GM23248 (cell line): ENCODE measurements at regions not wholly inside any gene's neighbourhood (a gene's known extent, or its start where the extent isn't known, plus 50 kb on each side); places are given as distances from the start of the nearest gene placed in this dataset.

Experiments used
- EZH2 ChIP-seq: fragments of 200-600 bp; sonication (generic); IDR thresholded peaks from 2 replicates; pipeline ENCODE4 v1.6.1; 2018; ENCODE audit warnings: antibody characterized with exemption, mild to moderate bottlenecking; ENCODE audit not compliant: insufficient read depth, poor library complexity, severe bottlenecking
- EZH2phosphoT487 ChIP-seq: fragments of 200-600 bp; sonication (generic); IDR thresholded peaks from 2 replicates; pipeline ENCODE4 v1.6.1; 2018; ENCODE audit warnings: antibody characterized with exemption, moderate library complexity, mild to moderate bottlenecking, low read depth; ENCODE audit not compliant: insufficient read depth

DNA sequence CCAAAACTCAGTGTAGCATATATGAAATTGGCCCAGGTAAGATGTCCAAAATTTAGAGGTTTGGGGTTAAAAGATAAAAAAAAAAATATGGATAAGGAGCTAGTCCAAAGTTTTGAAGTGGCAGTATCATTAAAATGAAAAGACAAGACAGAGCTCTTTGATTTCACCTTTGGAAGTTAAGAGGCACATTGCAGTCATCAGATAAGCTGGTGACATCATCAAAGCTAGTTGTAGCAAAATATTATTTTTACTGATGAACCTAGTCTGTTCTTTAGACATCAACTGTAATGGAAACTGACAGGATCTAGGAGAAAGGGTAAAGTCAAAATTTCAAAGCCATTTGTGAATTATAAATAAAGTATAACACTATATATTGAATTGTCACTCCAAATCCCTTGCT is 603.7 kb upstream of the CDH8 start:
- TF ChIP-seq EZH2: no peak
- no peak for TF ChIP-seq EZH2phosphoT487
